ENCODE measurements at regions not wholly inside any gene's neighbourhood (a gene's known extent, or its start where the extent isn't known, plus 50 kb on each side); places are given as distances from the start of the nearest gene placed in this dataset.

DNA sequence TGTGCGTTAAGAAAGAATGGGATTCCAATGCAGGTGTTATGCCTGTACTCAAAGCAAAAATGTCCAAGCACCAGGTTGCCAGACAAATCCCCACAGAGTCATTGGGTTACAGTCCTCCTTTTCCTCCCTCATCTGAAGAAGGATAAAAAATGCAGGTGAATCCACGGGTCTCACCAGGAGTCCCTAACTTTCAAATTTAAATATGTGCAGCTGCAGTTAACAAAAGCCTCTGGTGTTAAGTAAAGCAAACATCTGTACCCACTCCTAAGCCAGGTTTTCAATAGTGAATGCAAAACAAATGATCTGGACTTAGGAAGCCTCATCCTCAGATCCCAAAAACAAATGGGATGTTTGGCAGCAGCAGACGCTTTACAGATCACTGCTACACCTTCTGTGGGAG is 70.4 kb upstream of the SETMAR start:
- H3K9me3 ChIP-seq (ENCODE audit: control insufficient read depth, insufficient read depth, low read length): peaks cover 3% of the 10 kb centered on the region; the same call in 1 of the 2 replicates
- ChIA-PET CTCF (no interaction called here), POLR2A (ENCODE audit: unreplicated experiment) (no interaction called here)
- dilution Hi-C loops (cut with HindIII; ENCODE audit: low sequenced_read_pairs, unreplicated experiment) (no loop called here), in situ Hi-C loops (cut with MboI; ENCODE audit: low sequenced_read_pairs) (no loop called here), intact Hi-C loops (cut with micrococcal nuclease) (no loop called here)
- BruUV-seq (replicated peaks): no TSS peak
- no peaks in the 10 kb centered on the region for H3K4me1 ChIP-seq (ENCODE audit: control insufficient read depth, insufficient read depth, low read length)
- no peak overlapping the region for H3K27ac ChIP-seq (ENCODE audit: insufficient read depth, low read length)
- H4K91ac ChIP-seq (ENCODE audit: insufficient read depth, low read depth, low read length): no peak overlapping the region
- no peak overlapping the region for H2BK20ac ChIP-seq (ENCODE audit: low read depth, low read length)
- no peak overlapping the region for H3K9ac ChIP-seq (ENCODE audit: low read depth, low read length)
- no peak overlapping the region for H4K5ac ChIP-seq (ENCODE audit: low read depth, low read length)
- DNase-seq (no peak), ATAC-seq (ENCODE audit: low read depth) (no peak)
- no peak overlapping the region for H2BK15ac ChIP-seq (ENCODE audit: low read depth, low read length)
- H3K36me3 ChIP-seq (ENCODE audit: control insufficient read depth, insufficient read depth, low read length): no peaks in the 10 kb centered on the region
- no peak overlapping the region for H2BK120ac ChIP-seq (ENCODE audit: low read depth, low read length)
- no peak overlapping the region for H4K8ac ChIP-seq (ENCODE audit: low read depth in 2 of 2, low read length in 2 of 2)
- no peaks in the 10 kb centered on the region for H3K79me1 ChIP-seq (ENCODE audit: low read depth in 1 of 2, low read length in 2 of 2)
- no peaks in the 10 kb centered on the region for H3K27me3 ChIP-seq (ENCODE audit: control insufficient read depth, insufficient read depth, low read length)
- no peak overlapping the region for H3K4me2 ChIP-seq (ENCODE audit: low read depth, low read length)
- H3K4ac ChIP-seq (ENCODE audit: low read depth, low read length): no peak overlapping the region
- no peak overlapping the region for H3K14ac ChIP-seq (replicated peaks; ENCODE audit: low read depth, low read length)
- TF ChIP-seq ELK1 (IDR thresholded peaks at IDR 0.05; ENCODE audit: borderline replicate concordance, low read depth, low read length): no peak
- no peak for TF ChIP-seq CTCF (conservative IDR thresholded peaks at IDR 0.05; ENCODE audit: low read depth, low read length)
- TF ChIP-seq RAD21 (IDR thresholded peaks at IDR 0.05; ENCODE audit: low read length): no peak
- no peak for TF ChIP-seq RCOR1 (IDR thresholded peaks at IDR 0.05; ENCODE audit: insufficient replicate concordance, low read length)
- no peak for TF ChIP-seq CEBPB (IDR thresholded peaks at IDR 0.05; ENCODE audit: low read depth, low read length)
- TF ChIP-seq NFE2L2 (IDR thresholded peaks at IDR 0.05; ENCODE audit: low read depth, low read length): no peak
- no peak for TF ChIP-seq MAZ (IDR thresholded peaks at IDR 0.05; ENCODE audit: borderline replicate concordance, low read depth, low read length)
- TF ChIP-seq SMC3 (IDR thresholded peaks at IDR 0.05; ENCODE audit: low read depth, low read length): no peak
- no peak for TF ChIP-seq FOS (IDR thresholded peaks at IDR 0.05; ENCODE audit: low read depth, low read length)
- TF ChIP-seq BHLHE40 (IDR thresholded peaks at IDR 0.05; ENCODE audit: low read depth, low read length): no peak
- TF ChIP-seq MXI1 (IDR thresholded peaks at IDR 0.05; ENCODE audit: borderline replicate concordance, low read depth, low read length): no peak
- TF ChIP-seq, protein P1, sequence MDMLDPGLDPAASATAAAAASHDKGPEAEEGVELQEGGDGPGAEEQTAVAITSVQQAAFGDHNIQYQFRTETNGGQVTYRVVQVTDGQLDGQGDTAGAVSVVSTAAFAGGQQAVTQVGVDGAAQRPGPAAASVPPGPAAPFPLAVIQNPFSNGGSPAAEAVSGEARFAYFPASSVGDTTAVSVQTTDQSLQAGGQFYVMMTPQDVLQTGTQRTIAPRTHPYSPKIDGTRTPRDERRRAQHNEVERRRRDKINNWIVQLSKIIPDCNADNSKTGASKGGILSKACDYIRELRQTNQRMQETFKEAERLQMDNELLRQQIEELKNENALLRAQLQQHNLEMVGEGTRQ (IDR thresholded peaks at IDR 0.05; ENCODE audit: low read depth, low read length): no peak
- TF ChIP-seq POLR2A (IDR thresholded peaks at IDR 0.05; ENCODE audit: low read depth, low read length): no peak
- no peak for TF ChIP-seq CHD1 (IDR thresholded peaks at IDR 0.05; ENCODE audit: low read depth, low read length)
- no peak for TF ChIP-seq MAFK (IDR thresholded peaks at IDR 0.05; ENCODE audit: low read depth, low read length)
- no peak for TF ChIP-seq RFX5 (IDR thresholded peaks at IDR 0.05; ENCODE audit: low read depth, low read length)
- no peaks in the 10 kb centered on the region for H4K20me1 ChIP-seq (ENCODE audit: insufficient read depth, low read length)
- no CpG with 5 or more reads among the region's 3 CpGs for WGBS, 2 experiments (ENCODE audit: extremely low coverage in 2 of 2, insufficient read length in 1 of 2)
- no peak overlapping the region for H3K56ac ChIP-seq (ENCODE audit: extremely low read depth, insufficient read depth, low read length)
- no peak overlapping the region for H3K23ac ChIP-seq (ENCODE audit: low read depth, low read length)
- no peak overlapping the region for H2BK5ac ChIP-seq (ENCODE audit: low read depth, low read length, poor library complexity, severe bottlenecking)
- H2AK5ac ChIP-seq (ENCODE audit: low read depth, low read length): no peak overlapping the region
- H2AFZ ChIP-seq (replicated peaks; ENCODE audit: low read length, poor library complexity): no peak overlapping the region
- no peak overlapping the region for H2AK9ac ChIP-seq (replicated peaks; ENCODE audit: low read depth, low read length, poor library complexity)
- H3K4me3 ChIP-seq (ENCODE audit: insufficient read depth, low read depth, low read length): no peak overlapping the region
- H3K18ac ChIP-seq (ENCODE audit: low read depth, low read length): no peak overlapping the region
- no peaks in the 10 kb centered on the region for H3K9me1 ChIP-seq (ENCODE audit: insufficient read depth, low read length)

Data from IMR-90 (cell line).